ENCODE measurements at regions not wholly inside any gene's neighbourhood (a gene's known extent, or its start where the extent isn't known, plus 50 kb on each side); places are given as distances from the start of the nearest gene placed in this dataset.

DNA sequence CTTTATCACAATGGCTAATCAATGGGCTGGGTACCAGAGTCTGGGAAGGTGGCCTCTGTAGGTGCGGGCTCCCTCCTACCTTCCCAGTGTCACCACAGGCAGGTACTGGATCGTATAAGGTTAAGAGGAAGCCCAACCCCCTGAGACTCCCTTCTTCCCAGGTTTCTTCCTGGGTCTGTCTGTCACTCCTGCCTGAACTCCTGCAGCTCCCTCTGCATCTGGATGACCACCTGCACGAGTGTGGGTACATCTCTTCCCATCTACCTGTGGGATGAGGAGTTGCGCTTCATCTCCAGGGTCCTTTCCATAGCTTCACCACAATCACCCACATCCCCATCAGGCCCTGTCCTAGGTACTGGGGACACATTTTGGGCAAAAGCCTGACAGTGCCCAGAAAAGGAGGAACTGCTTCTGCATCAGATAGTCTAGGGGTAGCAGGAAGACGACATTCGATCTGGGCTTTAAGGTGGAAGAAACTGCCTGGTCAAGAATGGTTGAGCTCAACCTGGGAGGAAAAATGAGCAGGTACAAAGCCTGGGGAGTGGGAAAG, 112.2 kb upstream of the ALDH1B1 start (continued):
- TF ChIP-seq, protein P1, sequence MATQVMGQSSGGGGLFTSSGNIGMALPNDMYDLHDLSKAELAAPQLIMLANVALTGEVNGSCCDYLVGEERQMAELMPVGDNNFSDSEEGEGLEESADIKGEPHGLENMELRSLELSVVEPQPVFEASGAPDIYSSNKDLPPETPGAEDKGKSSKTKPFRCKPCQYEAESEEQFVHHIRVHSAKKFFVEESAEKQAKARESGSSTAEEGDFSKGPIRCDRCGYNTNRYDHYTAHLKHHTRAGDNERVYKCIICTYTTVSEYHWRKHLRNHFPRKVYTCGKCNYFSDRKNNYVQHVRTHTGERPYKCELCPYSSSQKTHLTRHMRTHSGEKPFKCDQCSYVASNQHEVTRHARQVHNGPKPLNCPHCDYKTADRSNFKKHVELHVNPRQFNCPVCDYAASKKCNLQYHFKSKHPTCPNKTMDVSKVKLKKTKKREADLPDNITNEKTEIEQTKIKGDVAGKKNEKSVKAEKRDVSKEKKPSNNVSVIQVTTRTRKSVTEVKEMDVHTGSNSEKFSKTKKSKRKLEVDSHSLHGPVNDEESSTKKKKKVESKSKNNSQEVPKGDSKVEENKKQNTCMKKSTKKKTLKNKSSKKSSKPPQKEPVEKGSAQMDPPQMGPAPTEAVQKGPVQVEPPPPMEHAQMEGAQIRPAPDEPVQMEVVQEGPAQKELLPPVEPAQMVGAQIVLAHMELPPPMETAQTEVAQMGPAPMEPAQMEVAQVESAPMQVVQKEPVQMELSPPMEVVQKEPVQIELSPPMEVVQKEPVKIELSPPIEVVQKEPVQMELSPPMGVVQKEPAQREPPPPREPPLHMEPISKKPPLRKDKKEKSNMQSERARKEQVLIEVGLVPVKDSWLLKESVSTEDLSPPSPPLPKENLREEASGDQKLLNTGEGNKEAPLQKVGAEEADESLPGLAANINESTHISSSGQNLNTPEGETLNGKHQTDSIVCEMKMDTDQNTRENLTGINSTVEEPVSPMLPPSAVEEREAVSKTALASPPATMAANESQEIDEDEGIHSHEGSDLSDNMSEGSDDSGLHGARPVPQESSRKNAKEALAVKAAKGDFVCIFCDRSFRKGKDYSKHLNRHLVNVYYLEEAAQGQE (IDR thresholded peaks at IDR 0.05) = no peak
- TF ChIP-seq RAD21 (IDR thresholded peaks at IDR 0.05) = no peak

DNA sequence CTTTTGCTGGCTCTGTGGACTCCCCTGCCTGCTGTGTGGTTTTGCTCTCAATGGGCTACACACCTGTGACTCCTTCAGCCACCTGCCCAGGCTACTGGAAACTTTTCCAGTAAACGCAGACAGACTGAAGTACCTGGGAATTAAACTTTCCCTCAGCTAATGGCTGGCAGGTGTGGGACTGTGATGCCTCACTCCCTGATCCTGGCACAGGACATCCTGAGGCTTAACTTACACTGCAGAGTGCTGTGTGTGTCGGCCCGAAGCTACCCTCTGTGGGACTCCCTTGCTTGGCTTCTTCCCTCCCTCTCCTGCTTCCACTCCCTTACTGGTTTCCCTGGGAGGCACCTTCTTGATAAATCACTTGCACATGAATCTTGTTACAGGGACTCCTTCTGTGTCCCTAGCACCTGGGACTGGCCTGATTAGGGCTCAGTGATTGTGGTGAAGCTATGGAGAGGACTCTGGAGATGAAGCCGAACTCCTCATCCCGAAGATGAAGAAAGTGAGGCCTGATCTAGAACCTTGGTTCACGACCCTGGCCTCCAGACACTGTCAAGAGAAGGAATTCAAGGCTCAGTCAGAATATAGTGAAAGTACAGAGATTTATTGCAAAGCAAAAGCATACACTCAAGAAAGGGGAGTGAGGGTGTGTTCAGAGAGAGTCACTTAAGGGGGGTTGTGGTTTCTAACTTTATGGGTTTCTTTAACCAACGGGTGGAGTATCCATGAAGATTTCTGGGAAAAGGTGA, 113.4 kb upstream of the ALDH1B1 start:
- no peak overlapping the region for H3K4me3 ChIP-seq (ENCODE audit: low read depth in 1 of 3, low read length in 3 of 3)
- TF ChIP-seq HNF4A (conservative IDR thresholded peaks at IDR 0.05) (no peak), HNF4G (IDR thresholded peaks at IDR 0.05) (no peak), TAF1 (conservative IDR thresholded peaks at IDR 0.05) (no peak), NR2F2 (IDR thresholded peaks at IDR 0.05) (no peak), JUND (IDR thresholded peaks at IDR 0.05) (no peak), RAD21 (IDR thresholded peaks at IDR 0.05) (no peak)
- TF ChIP-seq, protein P2, sequence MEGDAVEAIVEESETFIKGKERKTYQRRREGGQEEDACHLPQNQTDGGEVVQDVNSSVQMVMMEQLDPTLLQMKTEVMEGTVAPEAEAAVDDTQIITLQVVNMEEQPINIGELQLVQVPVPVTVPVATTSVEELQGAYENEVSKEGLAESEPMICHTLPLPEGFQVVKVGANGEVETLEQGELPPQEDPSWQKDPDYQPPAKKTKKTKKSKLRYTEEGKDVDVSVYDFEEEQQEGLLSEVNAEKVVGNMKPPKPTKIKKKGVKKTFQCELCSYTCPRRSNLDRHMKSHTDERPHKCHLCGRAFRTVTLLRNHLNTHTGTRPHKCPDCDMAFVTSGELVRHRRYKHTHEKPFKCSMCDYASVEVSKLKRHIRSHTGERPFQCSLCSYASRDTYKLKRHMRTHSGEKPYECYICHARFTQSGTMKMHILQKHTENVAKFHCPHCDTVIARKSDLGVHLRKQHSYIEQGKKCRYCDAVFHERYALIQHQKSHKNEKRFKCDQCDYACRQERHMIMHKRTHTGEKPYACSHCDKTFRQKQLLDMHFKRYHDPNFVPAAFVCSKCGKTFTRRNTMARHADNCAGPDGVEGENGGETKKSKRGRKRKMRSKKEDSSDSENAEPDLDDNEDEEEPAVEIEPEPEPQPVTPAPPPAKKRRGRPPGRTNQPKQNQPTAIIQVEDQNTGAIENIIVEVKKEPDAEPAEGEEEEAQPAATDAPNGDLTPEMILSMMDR (IDR thresholded peaks at IDR 0.05; ENCODE audit: low read depth, low read length, missing input control) = no peak
- no peaks in the 10 kb centered on the region for H3K27me3 ChIP-seq (ENCODE audit: control insufficient read depth in 4 of 4, insufficient read depth in 4 of 4, low read length in 3 of 4)
- H3K9ac ChIP-seq (ENCODE audit: low read depth in 1 of 2, low read length in 2 of 2) = no peak overlapping the region
- H3K27ac ChIP-seq (ENCODE audit: low read depth in 1 of 2, low read length in 2 of 2) = no peak overlapping the region
- no peak for DNase-seq (ENCODE audit: low spot score)
- no peaks in the 10 kb centered on the region for H3K4me1 ChIP-seq (ENCODE audit: control insufficient read depth in 4 of 4, insufficient read depth in 4 of 4, low read length in 3 of 4)
- no peaks in the 10 kb centered on the region for H3K36me3 ChIP-seq (ENCODE audit: control insufficient read depth in 4 of 4, insufficient read depth in 3 of 4, low read depth in 1 of 4, low read length in 3 of 4)
- H3K9me3 ChIP-seq (ENCODE audit: control insufficient read depth in 4 of 4, low read length in 3 of 4) = no peaks in the 10 kb centered on the region
- 88% methylated on average over 7 of the region's 7 CpGs for WGBS

DNA sequence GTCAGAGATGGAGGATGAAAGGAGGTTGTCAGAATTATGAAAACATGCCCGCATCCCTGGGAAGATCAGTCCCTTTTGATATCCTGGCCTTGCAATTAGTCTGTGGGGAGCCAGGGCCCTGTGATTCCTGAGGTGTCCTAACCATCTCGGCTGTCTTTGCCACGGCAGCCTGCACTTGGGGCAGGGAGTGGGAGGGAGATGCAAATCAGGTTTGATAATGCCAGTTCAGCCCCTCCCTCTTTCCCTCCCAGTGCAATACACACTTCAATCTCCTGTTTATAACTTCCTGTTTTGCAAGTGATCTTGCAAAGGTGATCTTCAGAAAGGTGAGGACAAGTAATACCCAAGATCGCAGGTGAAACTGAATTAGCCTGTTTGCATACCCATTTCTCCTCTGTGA, 114.0 kb upstream of the ALDH1B1 start:
- no peak for DNase-seq (ENCODE audit: low spot score)
- no peak overlapping the region for H3K4me3 ChIP-seq (ENCODE audit: low read depth in 1 of 3, low read length in 3 of 3)
- no peaks in the 10 kb centered on the region for H3K36me3 ChIP-seq (ENCODE audit: control insufficient read depth in 4 of 4, insufficient read depth in 3 of 4, low read depth in 1 of 4, low read length in 3 of 4)
- 63% methylated on average over 4 of the region's 4 CpGs for WGBS
- H3K27ac ChIP-seq (ENCODE audit: low read depth in 1 of 2, low read length in 2 of 2) = no peak overlapping the region
- no peaks in the 10 kb centered on the region for H3K27me3 ChIP-seq (ENCODE audit: control insufficient read depth in 4 of 4, insufficient read depth in 4 of 4, low read length in 3 of 4)
- H3K9me3 ChIP-seq (ENCODE audit: control insufficient read depth in 4 of 4, low read length in 3 of 4) = no peaks in the 10 kb centered on the region
- no peaks in the 10 kb centered on the region for H3K4me1 ChIP-seq (ENCODE audit: control insufficient read depth in 4 of 4, insufficient read depth in 4 of 4, low read length in 3 of 4)
- no peak for TF ChIP-seq FOXA1 (IDR thresholded peaks at IDR 0.05)
- TF ChIP-seq, protein P3, sequence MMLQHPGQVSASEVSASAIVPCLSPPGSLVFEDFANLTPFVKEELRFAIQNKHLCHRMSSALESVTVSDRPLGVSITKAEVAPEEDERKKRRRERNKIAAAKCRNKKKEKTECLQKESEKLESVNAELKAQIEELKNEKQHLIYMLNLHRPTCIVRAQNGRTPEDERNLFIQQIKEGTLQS (IDR thresholded peaks at IDR 0.05) = no peak
- no peak for TF ChIP-seq TAF1 (conservative IDR thresholded peaks at IDR 0.05)
- no peak for TF ChIP-seq EGR1 (IDR thresholded peaks at IDR 0.05; ENCODE audit: low read depth in 2 of 2)
- H3K9ac ChIP-seq (ENCODE audit: low read depth in 1 of 2, low read length in 2 of 2) = no peak overlapping the region

Data from liver (tissue), 8 donors.